HG03108 (cell line): ENCODE measurements at regions not wholly inside any gene's neighbourhood (a gene's known extent, or its start where the extent isn't known, plus 50 kb on each side); places are given as distances from the start of the nearest gene placed in this dataset.

Source experiments
- ATAC-seq: cut with Tn5 transposase; IDR thresholded peaks from one replicate; pipeline ENCODE4 v1.9.1; 2021; ENCODE audit warnings: moderate library complexity; ENCODE audit not compliant: unreplicated experiment

- no peak for ATAC-seq
Observed at GRCh38 chr5:74143151-74143550, 497.4 kb downstream of the ENC1 start.

GRCh38 chr5:74141053-74141452 is 499.5 kb downstream of the ENC1 start:
- no peak for ATAC-seq

- ATAC-seq = no peak
Observed at GRCh38 chr5:74140409-74140808, 500.1 kb downstream of the ENC1 start.

- ATAC-seq = no peak
Observed at GRCh38 chr5:74139589-74139988, 500.9 kb downstream of the ENC1 start.

GRCh38 chr5:74138721-74139120 is 501.8 kb downstream of the ENC1 start:
- no peak for ATAC-seq

- ATAC-seq = no peak
Observed at GRCh38 chr5:74136276-74136825, 504.2 kb downstream of the ENC1 start.

GRCh38 chr5:74135033-74135432 is 505.5 kb downstream of the ENC1 start:
- ATAC-seq = no peak

- ATAC-seq = no peak
Observed at GRCh38 chr5:74132485-74132884, 506.5 kb downstream of the ARHGEF28 start.

- ATAC-seq = no peak
Observed at GRCh38 chr5:74131250-74131649, 505.3 kb downstream of the ARHGEF28 start.

GRCh38 chr5:74130155-74130897 is 504.3 kb downstream of the ARHGEF28 start:
- no peak for ATAC-seq

- ATAC-seq = no peak
Observed at GRCh38 chr5:74127381-74128320, 501.7 kb downstream of the ARHGEF28 start.

GRCh38 chr5:74126294-74126693 is 500.3 kb downstream of the ARHGEF28 start:
- ATAC-seq = no peak

GRCh38 chr5:74124826-74125225 is 498.8 kb downstream of the ARHGEF28 start:
- no peak for ATAC-seq

GRCh38 chr5:74123929-74124328 is 497.9 kb downstream of the ARHGEF28 start:
- no peak for ATAC-seq

- ATAC-seq = no peak
Observed at GRCh38 chr5:74122979-74123590, 497.1 kb downstream of the ARHGEF28 start.

- ATAC-seq = no peak
Observed at GRCh38 chr5:74122175-74122574, 496.2 kb downstream of the ARHGEF28 start.

GRCh38 chr5:74120585-74120984 is 494.6 kb downstream of the ARHGEF28 start:
- no peak for ATAC-seq

GRCh38 chr5:74118071-74118470 is 492.1 kb downstream of the ARHGEF28 start:
- no peak for ATAC-seq

GRCh38 chr5:74116984-74117383 is 491.0 kb downstream of the ARHGEF28 start:
- no peak for ATAC-seq

- ATAC-seq = no peak
Observed at GRCh38 chr5:74116266-74116665, 490.3 kb downstream of the ARHGEF28 start.

- ATAC-seq = no peak
Observed at GRCh38 chr5:74113927-74114326, 487.9 kb downstream of the ARHGEF28 start.
